SHP77 treated with DMSO at 0.1 percent for 48 hours (cell line): ENCODE measurements at regions not wholly inside any gene's neighbourhood (a gene's known extent, or its start where the extent isn't known, plus 50 kb on each side); places are given as distances from the start of the nearest gene placed in this dataset.

Experiments
- DNase-seq: peaks from one replicate; lab custom pipeline; 2025; lab: John Stamatoyannopoulos, UW

- no peak for DNase-seq
Observed at GRCh38 chr4:188958346-188958745, 819.1 kb downstream of the TRIML1 start.

- peak; percentile 46 for DNase-seq
Observed at GRCh38 chr4:188959424-188959823, 820.2 kb downstream of the TRIML1 start.

- DNase-seq: peak; percentile 57
Observed at GRCh38 chr4:188960411-188961093, 821.3 kb downstream of the TRIML1 start.

- DNase-seq: no peak
Observed at GRCh38 chr4:188971125-188971524, 831.9 kb downstream of the TRIML1 start.

GRCh38 chr4:188975271-188975670, 836.0 kb downstream of the TRIML1 start:
- peak; percentile 85 for DNase-seq

- peak; percentile 87 for DNase-seq
Observed at GRCh38 chr4:188976644-188977115, 837.4 kb downstream of the TRIML1 start.

GRCh38 chr4:188977232-188977631, 838.0 kb downstream of the TRIML1 start:
- DNase-seq: peak; percentile 50

- no peak for DNase-seq
Observed at GRCh38 chr4:188984518-188984917, 845.3 kb downstream of the TRIML1 start.

GRCh38 chr4:188986271-188986689, 847.0 kb downstream of the TRIML1 start:
- peak; percentile 87 for DNase-seq

- no peak for DNase-seq
Observed at GRCh38 chr4:188987011-188987410, 847.8 kb downstream of the TRIML1 start.

GRCh38 chr4:188988131-188988530, 848.9 kb downstream of the TRIML1 start:
- no peak for DNase-seq

- no peak for DNase-seq
Observed at GRCh38 chr4:188989371-188989770, 850.1 kb downstream of the TRIML1 start.

GRCh38 chr4:188992706-188993105, 853.5 kb downstream of the TRIML1 start:
- no peak for DNase-seq

GRCh38 chr4:188993871-188994270, 854.6 kb downstream of the TRIML1 start:
- no peak for DNase-seq

GRCh38 chr4:189001283-189001970, 862.2 kb downstream of the TRIML1 start:
- peak; percentile 99 for DNase-seq

- peak; percentile 65 for DNase-seq
Observed at GRCh38 chr4:189001971-189002450, 862.8 kb downstream of the TRIML1 start.

GRCh38 chr4:189002475-189002874, 863.2 kb downstream of the TRIML1 start:
- peak; percentile 75 for DNase-seq

GRCh38 chr4:189010452-189011217, 871.4 kb downstream of the TRIML1 start:
- peak; percentile 55 for DNase-seq

GRCh38 chr4:189021831-189022230, 882.6 kb downstream of the TRIML1 start:
- no peak for DNase-seq

GRCh38 chr4:189022440-189023035, 883.3 kb downstream of the TRIML1 start:
- DNase-seq: no peak

- no peak for DNase-seq
Observed at GRCh38 chr4:189029976-189030504, 890.8 kb downstream of the TRIML1 start.
